Neural cell (in vitro differentiated cells): ENCODE measurements at regions not wholly inside any gene's neighbourhood (a gene's known extent, or its start where the extent isn't known, plus 50 kb on each side); places are given as distances from the start of the nearest gene placed in this dataset.

ENCODE experiments used
- CTCF ChIP-seq: fragments of 450-650 bp; IDR thresholded peaks from 2 replicates; pipeline ENCODE4 v1.5.1; 2014; ENCODE audit warnings: antibody characterized with exemption, mild to moderate bottlenecking, moderate library complexity; ENCODE audit not compliant: poor library complexity, severe bottlenecking
- EZH2 ChIP-seq: fragments of 200-600, 300-800 bp; shearing (Covaris generic), sonication (generic); IDR thresholded peaks from 2 replicates; pipeline ENCODE4 v1.6.1; 2014; ENCODE audit warnings: antibody characterized with exemption, low read length, borderline replicate concordance, mild to moderate bottlenecking; ENCODE audit not compliant: insufficient read depth, poor library complexity, severe bottlenecking

GRCh38 chr17:13350466-13350865 lies 251.3 kb downstream of the HS3ST3A1 start:
- TF ChIP-seq CTCF, result no peak
- TF ChIP-seq EZH2, result no peak
